ENCODE measurements at regions not wholly inside any gene's neighbourhood (a gene's known extent, or its start where the extent isn't known, plus 50 kb on each side); places are given as distances from the start of the nearest gene placed in this dataset.

- no peak for TF ChIP-seq CTCF (IDR thresholded peaks at IDR 0.05; ENCODE audit: insufficient read depth, low read length, poor library complexity, severe bottlenecking)
- TF ChIP-seq EZH2phosphoT487 (conservative IDR thresholded peaks at IDR 0.05; ENCODE audit: low read length) = no peak
Measured at GRCh38 chr4:137274404-137274803, 257.9 kb downstream of the PCDH18 start.

Data from SU-DHL-6 (cell line).